PC-9 (cell line): ENCODE measurements at regions not wholly inside any gene's neighbourhood (a gene's known extent, or its start where the extent isn't known, plus 50 kb on each side); places are given as distances from the start of the nearest gene placed in this dataset.

Source experiments
- BruUV-seq: library from RNA; stranded (reverse); fragments of 400-500 nt; replicated peaks from 2 replicates; lab custom pipeline; 2021; lab: Mats Ljungman, UMichigan
- CTCF ChIA-PET: fragments of 300-600 bp; sonication (Branson Sonifier 250); formaldehyde crosslinking; loops from one replicate; lab custom pipeline; 2022; ENCODE audit warnings: antibody characterized with exemption; lab: Charles Lee
- POLR2A ChIA-PET: fragments of 300-600 bp; sonication (Branson Sonifier 250); formaldehyde crosslinking; loops from one replicate; lab custom pipeline; 2022; ENCODE audit warnings: antibody characterized with exemption; ENCODE audit not compliant: unreplicated experiment; lab: Charles Lee
- DNase-seq, 2 experiments: peaks; one replicate each; pipeline versions ENCODE4 v3.0.0 to v3.0.0-alpha.2; 2015 to 2022; ENCODE audit warnings: mixed read lengths in 1 of 2
- H2AFZ ChIP-seq: fragments of 200-600 bp; sonication (generic); 2 replicates; pipeline ENCODE4 v1.8.1; 2017; ENCODE audit warnings: antibody characterized with exemption
- H3F3A ChIP-seq: fragments of 200-600 bp; sonication (generic); 2 replicates; pipeline ENCODE4 v1.8.1; 2017; ENCODE audit warnings: antibody characterized with exemption, mild to moderate bottlenecking, low read depth; ENCODE audit not compliant: insufficient read depth
- H3K27ac ChIP-seq: fragments of 200-600 bp; sonication (generic); 2 replicates; pipeline ENCODE4 v1.6.1; 2016; ENCODE audit warnings: mixed run types
- H3K27me3 ChIP-seq: fragments of 200-600 bp; sonication (generic); 2 replicates; pipeline ENCODE4 v1.6.1; 2016; ENCODE audit warnings: low read depth, mixed run types; ENCODE audit not compliant: insufficient read depth
- H3K36me3 ChIP-seq: fragments of 200-600 bp; sonication (generic); 2 replicates; pipeline ENCODE4 v1.6.1; 2016; ENCODE audit warnings: low read depth, mixed run types
- H3K4me1 ChIP-seq: fragments of 200-600 bp; sonication (generic); replicated peaks from 2 replicates; pipeline ENCODE4 v1.6.1; 2016; ENCODE audit warnings: mixed run types; ENCODE audit not compliant: insufficient read depth
- H3K4me2 ChIP-seq: fragments of 200-600 bp; sonication (generic); 2 replicates; pipeline ENCODE4 v1.6.1; 2017; ENCODE audit warnings: mixed run types
- H3K4me3 ChIP-seq: fragments of 200-600 bp; sonication (generic); 2 replicates; pipeline ENCODE4 v1.6.1; 2016; ENCODE audit warnings: mixed run types
- H3K79me2 ChIP-seq: fragments of 200-600 bp; sonication (generic); 2 replicates; pipeline ENCODE4 v1.6.1; 2017; ENCODE audit warnings: low read depth, mixed run types
- H3K9me2 ChIP-seq: fragments of 200-600 bp; sonication (generic); 2 replicates; pipeline ENCODE4 v1.8.1; 2017; ENCODE audit warnings: mild to moderate bottlenecking; ENCODE audit not compliant: insufficient read depth
- H3K9me3 ChIP-seq: fragments of 200-600 bp; sonication (generic); 2 replicates; pipeline ENCODE4 v1.8.1; 2016; ENCODE audit warnings: low read depth; ENCODE audit not compliant: insufficient read depth
- H4K20me1 ChIP-seq: fragments of 200-600 bp; sonication (generic); 2 replicates; pipeline ENCODE4 v1.8.1; 2017; ENCODE audit not compliant: insufficient read depth
- CTCF ChIP-seq: fragments of 200-600 bp; sonication (generic); conservative IDR thresholded peaks from 2 replicates; pipeline ENCODE4 v1.6.1; 2017; ENCODE audit warnings: mixed run types, antibody characterized with exemption, mild to moderate bottlenecking, moderate library complexity
- EZH2 ChIP-seq: fragments of 200-600 bp; sonication (generic); IDR thresholded peaks from 2 replicates; pipeline ENCODE4 v1.8.0; 2017; ENCODE audit warnings: antibody characterized with exemption, low read depth
- intact Hi-C: fragments of 100-400 bp; cut with micrococcal nuclease; formaldehyde crosslinking; loops from one replicate; pipeline ENCODE4 v1.10.0; 2022; ENCODE audit not compliant: unreplicated experiment

GRCh38 chr20:11989018-11989771, 71.5 kb downstream of the BTBD3 start:
- no peak for TF ChIP-seq EZH2
- TF ChIP-seq CTCF, result no peak
- no peaks in the 10 kb centered on the region for H4K20me1 ChIP-seq
- no peaks in the 10 kb centered on the region for H3F3A ChIP-seq
- H3K9me3 ChIP-seq, result no peaks in the 10 kb centered on the region
- H2AFZ ChIP-seq, result no peak overlapping the region
- no peaks in the 10 kb centered on the region for H3K36me3 ChIP-seq
- H3K4me3 ChIP-seq, result no peak overlapping the region
- ChIA-PET POLR2A (interaction anchor here (0.6 kb wide), 1 partner anchor 1453 kb away, joined by 5 read pairs; no protein-coding TSS in a partner anchor), CTCF (interaction anchor here (0.6 kb wide), 1 partner anchor 28 kb away, joined by 3 read pairs; no protein-coding TSS in a partner anchor)
- no peaks in the 10 kb centered on the region for H3K27me3 ChIP-seq
- no peaks in the 10 kb centered on the region for H3K4me1 ChIP-seq
- H3K27ac ChIP-seq, result no peak overlapping the region
- H3K79me2 ChIP-seq, result no peaks in the 10 kb centered on the region
- intact Hi-C loops, result no loop called here
- no peak for DNase-seq
- no TSS peak for BruUV-seq
- H3K9me2 ChIP-seq, result no peaks in the 10 kb centered on the region
- H3K4me2 ChIP-seq, result no peak overlapping the region

DNA sequence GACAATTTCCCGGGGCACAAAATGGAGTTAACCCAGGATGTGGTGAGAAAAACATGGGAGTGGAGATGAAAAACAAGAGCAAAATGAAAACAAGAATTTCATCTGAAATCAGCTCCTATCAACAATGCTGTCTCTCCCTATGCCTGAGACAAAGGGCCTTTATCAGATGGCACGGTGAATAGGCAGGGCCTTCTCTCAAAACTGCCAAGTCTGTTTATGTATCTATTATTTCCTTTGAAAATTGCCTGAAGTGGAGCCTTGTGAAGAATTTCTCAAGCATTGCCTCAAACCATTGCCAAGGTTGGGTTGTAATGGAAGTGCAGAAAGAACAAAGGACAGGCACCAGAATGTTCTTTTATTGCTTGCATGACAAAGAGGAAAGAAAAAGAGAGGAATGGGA, 74.7 kb downstream of the BTBD3 start:
- no peak overlapping the region for H3K4me3 ChIP-seq
- no peak for DNase-seq
- peak overlapping the region; percentile 22; the same call in 1 of the 2 replicates for H2AFZ ChIP-seq
- no peaks in the 10 kb centered on the region for H3K9me2 ChIP-seq
- H3K9me3 ChIP-seq, result no peaks in the 10 kb centered on the region
- H3K27ac ChIP-seq, result no peak overlapping the region
- intact Hi-C loops, result no loop called here
- H3K79me2 ChIP-seq, result no peaks in the 10 kb centered on the region
- H3K4me1 ChIP-seq, result no peaks in the 10 kb centered on the region
- no peaks in the 10 kb centered on the region for H3F3A ChIP-seq
- no peaks in the 10 kb centered on the region for H4K20me1 ChIP-seq
- no TSS peak for BruUV-seq
- TF ChIP-seq CTCF, result no peak
- TF ChIP-seq EZH2, result no peak
- H3K27me3 ChIP-seq, result no peaks in the 10 kb centered on the region
- no peaks in the 10 kb centered on the region for H3K36me3 ChIP-seq
- ChIA-PET POLR2A (no interaction called here), CTCF (no interaction called here)
- no peak overlapping the region for H3K4me2 ChIP-seq

GRCh38 chr20:11993886-11994461, 76.3 kb downstream of the BTBD3 start:
- Histone ChIP-seq H3K4me1 (no peaks in the 10 kb centered on the region), H3K9me3 (no peaks in the 10 kb centered on the region), H3K4me3 (no peak overlapping the region), H3K79me2 (no peaks in the 10 kb centered on the region), H3K27ac (no peak overlapping the region), H4K20me1 (no peaks in the 10 kb centered on the region), H3F3A (no peaks in the 10 kb centered on the region), H2AFZ (no peak overlapping the region), H3K27me3 (no peaks in the 10 kb centered on the region), H3K4me2 (no peak overlapping the region), H3K36me3 (no peaks in the 10 kb centered on the region), H3K9me2 (no peaks in the 10 kb centered on the region)
- no TSS peak for BruUV-seq
- TF ChIP-seq EZH2, result no peak
- TF ChIP-seq CTCF, result no peak
- intact Hi-C loops, result no loop called here
- POLR2A ChIA-PET, result no interaction called here
- CTCF ChIA-PET, result no interaction called here
- no peak for DNase-seq
